ENCODE measurements at regions not wholly inside any gene's neighbourhood (a gene's known extent, or its start where the extent isn't known, plus 50 kb on each side); places are given as distances from the start of the nearest gene placed in this dataset.

GRCh38 chr16:86019446-86020047 lies 120.6 kb downstream of the IRF8 start:
- no peak overlapping the region for H3K27ac ChIP-seq
- DNase-seq (ENCODE audit: low spot score) = no peak
- CTCF ChIA-PET = interaction anchor here (0.6 to 1.5 kb wide), 2 partner anchors 198 to 448 kb away, joined by 5 to 7 read pairs; no protein-coding TSS in a partner anchor

GRCh38 chr16:86020971-86021370 lies 122.0 kb downstream of the IRF8 start:
- CTCF ChIA-PET = interaction anchor here (0.9 to 1.5 kb wide), 2 partner anchors 199 to 497 kb away, joined by 5 to 7 read pairs; no protein-coding TSS in a partner anchor
- no peak for DNase-seq (ENCODE audit: low spot score)
- POLR2A ChIA-PET (ENCODE audit: low non-redundant PET) = no interaction called here
- H3K27ac ChIP-seq = no peak overlapping the region
- no peak for TF ChIP-seq CTCF (conservative IDR thresholded peaks at IDR 0.05; ENCODE audit: low read depth)

More at GRCh38 chr16:86019446-86020047, 120.6 kb downstream of the IRF8 start:
- TF ChIP-seq CTCF (conservative IDR thresholded peaks at IDR 0.05; ENCODE audit: low read depth) = no peak
- POLR2A ChIA-PET (ENCODE audit: low non-redundant PET) = no interaction called here

- DNase-seq (ENCODE audit: low spot score) = no peak
- POLR2A ChIA-PET (ENCODE audit: low non-redundant PET) = no interaction called here
- H3K27ac ChIP-seq = no peak overlapping the region
- CTCF ChIA-PET = interaction anchor here (1.2 kb wide), 2 partner anchors 201 kb away, joined by 3 to 4 read pairs; no protein-coding TSS in a partner anchor
- TF ChIP-seq CTCF (conservative IDR thresholded peaks at IDR 0.05; ENCODE audit: low read depth) = no peak
Measured at GRCh38 chr16:86022381-86022960, 123.5 kb downstream of the IRF8 start.

- no peak for DNase-seq (ENCODE audit: low spot score)
- ChIA-PET CTCF (no interaction called here), POLR2A (ENCODE audit: low non-redundant PET) (no interaction called here)
- no peak overlapping the region for H3K27ac ChIP-seq
- no peak for TF ChIP-seq CTCF (conservative IDR thresholded peaks at IDR 0.05; ENCODE audit: low read depth)
Measured at GRCh38 chr16:86024210-86024609, 125.2 kb downstream of the IRF8 start.

- POLR2A ChIA-PET (ENCODE audit: low non-redundant PET) = no interaction called here
- H3K27ac ChIP-seq = no peak overlapping the region
- CTCF ChIA-PET = interaction anchor here (0.6 to 0.8 kb wide), 2 partner anchors 9 to 32 kb away, joined by 3 to 5 read pairs; no protein-coding TSS in a partner anchor
- no peak for DNase-seq (ENCODE audit: low spot score)
- TF ChIP-seq CTCF (conservative IDR thresholded peaks at IDR 0.05; ENCODE audit: low read depth) = no peak
Measured at GRCh38 chr16:86025706-86026105, 126.7 kb downstream of the IRF8 start.

- ChIA-PET POLR2A (ENCODE audit: low non-redundant PET) (no interaction called here), CTCF (interaction anchor here (0.6 kb wide), 1 partner anchor 32 kb away, joined by 5 read pairs; no protein-coding TSS in a partner anchor)
- no peak for TF ChIP-seq CTCF (conservative IDR thresholded peaks at IDR 0.05; ENCODE audit: low read depth)
- no peak for DNase-seq (ENCODE audit: low spot score)
- H3K27ac ChIP-seq = no peak overlapping the region
Measured at GRCh38 chr16:86026171-86026910, 127.4 kb downstream of the IRF8 start.
